GM18520 (cell line): ENCODE measurements at regions not wholly inside any gene's neighbourhood (a gene's known extent, or its start where the extent isn't known, plus 50 kb on each side); places are given as distances from the start of the nearest gene placed in this dataset.
A peak's percentile ranks its signal among the peaks of the same experiment; 100 is the strongest.
"Not testable (repeated sequence)": the region's sequence is repeated elsewhere in the genome, so short reads cannot be mapped to it uniquely, and the experiment has no call there.

Experiments
- ATAC-seq: cut with Tn5 transposase; IDR thresholded peaks from one replicate; pipeline ENCODE4 v1.9.1; 2021; ENCODE audit not compliant: unreplicated experiment

DNA sequence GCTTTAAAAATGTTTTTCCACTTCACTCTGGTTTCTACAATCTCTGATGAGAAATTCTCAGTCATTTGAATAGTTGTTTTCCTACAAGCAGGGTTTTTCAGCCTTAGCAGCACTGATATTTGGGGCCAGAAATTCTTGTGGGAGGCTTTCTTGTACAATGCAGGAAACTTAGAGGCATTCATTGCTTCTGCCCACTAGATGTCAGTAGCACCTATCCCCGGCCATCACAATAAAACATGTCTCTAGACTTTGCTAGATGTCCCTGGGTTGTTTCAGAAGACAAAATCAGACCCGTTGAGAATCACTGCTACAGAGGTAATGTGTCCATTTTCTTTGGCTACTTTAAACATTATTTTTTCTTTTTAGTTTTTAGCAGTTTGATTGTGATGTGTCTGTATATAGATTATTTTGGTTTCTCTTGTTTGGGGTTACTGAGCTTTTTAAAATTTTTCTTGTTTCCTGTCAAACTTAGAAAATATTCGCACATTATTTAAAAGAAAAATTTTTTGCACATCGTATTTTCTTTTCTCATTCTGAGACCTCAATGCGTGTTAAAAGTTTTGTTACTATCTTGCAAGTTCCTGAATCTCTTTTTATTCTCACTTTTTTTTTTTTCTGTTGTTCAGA, 60.8 kb upstream of the CCDC179 start:
- ATAC-seq: peak; percentile 92

DNA sequence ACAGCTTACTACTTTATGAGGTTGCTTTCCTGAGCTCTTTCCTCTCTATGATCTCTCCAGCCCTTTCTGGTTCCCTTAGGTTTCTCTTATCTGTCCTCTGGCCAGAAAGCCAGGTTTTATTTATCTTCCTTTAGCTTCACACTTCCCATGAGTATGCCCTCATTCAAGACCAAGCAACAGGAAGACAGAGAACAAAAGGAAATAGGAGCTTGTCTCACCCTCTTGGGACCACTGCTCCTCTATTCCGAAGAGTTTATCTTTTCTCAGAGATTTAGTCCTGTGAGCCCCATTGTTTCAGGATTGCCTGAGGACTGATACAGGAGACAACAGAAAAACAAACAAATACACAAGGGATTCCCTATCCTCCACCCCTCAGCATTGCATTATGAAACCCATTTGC, 62.4 kb upstream of the CCDC179 start:
- ATAC-seq: no peak

DNA sequence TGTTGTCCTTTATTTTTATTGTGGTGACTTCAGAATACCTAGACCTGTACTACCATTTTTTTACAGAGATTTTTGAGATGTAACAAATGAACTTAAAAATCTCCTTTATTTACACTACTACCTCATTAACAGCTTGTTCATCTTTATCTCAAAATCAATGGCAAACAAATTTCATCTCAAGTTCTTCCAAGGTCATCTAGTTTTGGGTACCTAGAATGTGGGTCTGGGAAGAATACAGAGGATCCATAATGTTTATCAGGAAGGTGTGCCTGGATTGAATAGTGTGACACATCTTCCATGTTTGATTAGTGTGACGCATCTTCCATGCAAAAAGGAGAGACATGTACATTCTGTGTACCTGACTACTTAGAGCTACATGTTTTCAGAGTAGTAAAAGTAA, 63.3 kb upstream of the CCDC179 start:
- no peak for ATAC-seq

DNA sequence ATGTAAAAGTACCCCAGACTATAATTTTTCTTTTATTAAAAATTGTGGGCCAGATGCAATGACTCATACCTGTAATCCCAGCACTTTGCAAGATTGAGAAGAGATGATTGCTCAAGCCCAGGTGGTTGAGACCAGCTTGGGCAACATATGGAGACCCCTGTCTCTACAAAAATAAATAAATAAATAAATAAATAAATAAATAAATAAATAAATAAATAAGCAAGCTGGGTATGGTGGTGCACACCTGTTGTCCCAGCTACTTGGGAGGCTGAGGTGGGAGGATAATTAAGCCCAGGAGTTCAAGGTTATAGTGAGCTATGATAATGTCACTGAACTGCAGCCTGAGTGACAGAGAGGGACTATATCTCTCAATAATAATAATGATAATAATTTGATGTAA, 66.1 kb upstream of the CCDC179 start:
- ATAC-seq: no peak

DNA sequence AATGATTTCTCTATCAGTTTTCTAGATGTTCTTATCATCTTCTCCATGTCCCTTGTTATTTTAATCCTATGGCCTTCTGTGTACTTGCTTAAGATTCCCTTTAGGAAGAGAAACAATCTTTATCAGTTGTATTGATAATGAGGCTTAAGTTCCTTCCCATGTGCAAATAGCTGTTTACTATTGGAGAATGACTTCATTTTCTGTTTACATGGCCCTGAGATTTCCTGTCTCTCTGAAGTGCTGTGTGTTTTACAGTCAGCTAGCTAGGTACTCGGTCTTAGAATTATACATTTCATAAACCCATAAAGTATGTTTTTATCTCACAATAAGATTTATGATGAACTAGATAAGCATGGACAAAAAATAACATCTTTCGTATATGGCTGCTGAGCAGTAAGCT, 67.5 kb upstream of the CCDC179 start:
- no peak for ATAC-seq

DNA sequence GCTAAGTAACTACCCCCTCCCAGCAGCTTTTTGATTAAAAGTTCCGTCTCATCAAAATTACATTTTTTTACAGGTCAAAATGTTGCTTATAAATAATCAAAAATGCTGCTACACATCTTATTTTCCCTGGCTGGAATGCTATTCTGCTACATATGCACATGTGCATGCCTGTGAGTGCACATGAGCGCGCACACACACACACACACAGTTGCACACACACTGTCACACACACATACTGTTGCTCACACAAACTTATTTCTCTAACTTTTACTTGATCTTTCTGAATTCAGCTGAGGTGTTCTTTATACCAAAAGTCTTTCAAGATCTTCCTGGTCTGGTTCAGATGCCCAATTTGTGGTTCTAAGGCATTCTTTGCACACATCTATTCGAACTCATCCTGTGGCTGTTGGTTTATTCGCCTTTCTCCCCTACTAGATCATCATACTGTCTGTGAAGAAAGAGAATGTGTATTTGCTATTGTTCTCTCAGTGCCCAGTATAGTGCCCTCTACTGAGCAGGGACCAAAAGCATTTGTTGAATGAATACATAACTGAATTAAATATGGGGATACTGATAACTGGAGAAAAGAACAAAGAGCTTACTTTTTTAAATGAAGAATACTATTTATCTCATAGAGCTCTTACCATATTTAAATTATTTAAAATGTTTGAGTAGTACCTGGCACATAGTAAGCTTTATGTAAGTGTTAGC, 68.1 kb upstream of the CCDC179 start:
- no peak for ATAC-seq

DNA sequence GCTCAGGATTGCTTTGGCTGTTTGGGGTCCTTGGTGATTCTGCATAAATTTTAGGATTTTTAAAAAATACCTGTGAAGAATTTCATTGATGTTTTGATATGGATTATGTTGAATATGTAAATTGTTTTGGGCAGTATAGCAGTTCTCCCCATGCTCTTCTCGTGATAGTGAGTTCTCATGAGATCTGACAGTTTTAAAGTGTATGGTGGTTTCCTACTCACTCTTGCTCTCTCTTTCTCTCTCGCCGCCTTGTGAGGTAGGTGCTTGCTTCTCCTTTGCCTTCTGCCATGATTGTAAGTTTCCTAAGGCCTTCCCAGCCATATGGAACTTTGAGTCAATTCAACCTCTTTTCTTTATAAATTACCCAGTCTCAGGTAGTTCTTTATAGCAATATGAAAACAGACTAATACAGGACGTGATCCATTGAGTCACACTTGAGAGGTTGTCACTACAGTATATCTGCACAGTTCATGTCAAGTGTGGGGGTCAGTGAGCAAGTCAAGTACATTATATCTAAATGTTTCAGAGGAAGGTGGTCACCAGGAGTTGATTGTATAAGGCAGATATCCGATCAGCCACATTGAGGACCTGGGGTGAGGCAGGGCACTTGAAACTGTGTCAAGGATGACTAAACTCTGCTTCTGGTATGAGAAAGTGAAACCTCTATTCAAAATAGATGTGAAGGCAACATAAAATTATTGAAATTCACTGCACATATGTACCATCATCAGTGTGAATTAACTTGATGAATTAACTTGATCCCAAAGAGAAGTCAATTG, 70.7 kb upstream of the CCDC179 start:
- peak; percentile 89 for ATAC-seq

DNA sequence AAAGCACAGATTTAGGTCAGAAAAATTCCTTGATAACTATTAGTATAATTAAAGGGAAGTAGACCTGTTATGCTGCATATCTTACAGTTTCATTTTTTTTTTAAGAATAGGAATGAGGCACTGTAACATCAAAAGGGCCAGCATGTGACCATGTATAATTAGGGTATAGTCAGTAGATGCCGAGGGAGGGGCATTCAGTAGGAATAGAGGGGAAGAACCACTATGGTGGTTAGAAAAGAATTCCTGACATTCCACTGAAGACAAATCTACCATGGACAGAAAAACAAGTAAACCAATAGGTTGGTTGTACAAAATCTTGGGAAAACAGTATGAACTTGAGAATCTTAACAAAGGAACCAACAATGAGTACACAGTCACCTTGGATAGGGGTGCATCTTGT, 78.4 kb upstream of the CCDC179 start:
- ATAC-seq: no peak

DNA sequence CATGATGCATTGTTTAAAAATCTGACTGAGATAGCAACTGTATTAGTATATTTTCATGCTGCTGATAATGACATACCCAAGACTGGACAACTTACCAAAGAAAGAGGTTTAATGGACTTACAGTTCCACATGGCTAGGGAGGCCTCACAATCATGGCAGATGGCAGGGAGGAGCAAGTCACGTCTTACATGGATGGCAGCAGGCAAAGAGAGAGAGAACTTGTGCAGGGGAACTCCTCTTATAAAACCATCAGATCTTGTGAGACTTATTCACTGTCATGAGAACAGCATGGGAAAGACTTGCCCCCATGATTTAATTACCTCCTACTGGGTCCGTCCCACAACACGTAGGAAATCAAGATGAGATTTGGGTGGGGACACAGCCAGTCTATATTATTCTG, 81.3 kb upstream of the CCDC179 start:
- not testable (repeated sequence) for ATAC-seq

DNA sequence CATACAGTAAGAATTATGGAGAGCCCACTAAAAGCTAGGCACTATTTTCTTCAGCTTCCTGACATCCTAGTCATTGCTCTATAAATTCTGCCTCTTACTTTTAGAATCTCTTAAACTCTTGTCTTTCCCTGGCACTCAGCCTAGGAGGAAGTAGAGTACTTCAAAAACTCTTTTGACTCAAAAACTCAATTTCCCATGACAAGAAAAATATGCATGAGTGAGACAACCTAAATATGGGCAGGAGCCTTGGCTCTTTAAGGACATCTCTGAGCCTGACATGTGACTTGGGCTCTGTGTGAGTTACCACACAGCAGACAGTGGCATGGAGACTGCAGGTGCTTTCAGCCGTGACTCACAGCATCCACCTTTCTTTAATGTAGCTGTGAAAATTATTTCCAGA, 97.5 kb upstream of the CCDC179 start:
- ATAC-seq: no peak

DNA sequence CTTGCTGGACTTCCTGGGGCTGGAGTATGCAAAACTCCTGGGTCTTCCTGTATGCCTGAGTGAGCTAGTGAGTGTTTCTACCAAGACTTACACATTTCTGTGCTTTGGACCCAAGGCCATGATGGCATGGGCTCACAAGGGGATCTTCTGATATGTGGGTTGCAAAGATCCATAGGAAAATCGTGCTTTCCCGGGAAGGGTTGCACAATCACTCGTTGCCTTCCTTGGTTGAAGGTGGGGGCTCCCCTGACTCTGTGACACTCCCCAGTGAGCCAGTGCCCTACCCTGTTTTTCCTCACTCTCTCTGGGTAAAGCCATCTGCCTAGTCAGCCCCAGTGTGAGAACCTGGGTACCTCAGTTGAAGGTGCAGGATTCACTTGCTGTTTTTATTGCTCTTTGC, 114.0 kb upstream of the CCDC179 start:
- no peak for ATAC-seq

DNA sequence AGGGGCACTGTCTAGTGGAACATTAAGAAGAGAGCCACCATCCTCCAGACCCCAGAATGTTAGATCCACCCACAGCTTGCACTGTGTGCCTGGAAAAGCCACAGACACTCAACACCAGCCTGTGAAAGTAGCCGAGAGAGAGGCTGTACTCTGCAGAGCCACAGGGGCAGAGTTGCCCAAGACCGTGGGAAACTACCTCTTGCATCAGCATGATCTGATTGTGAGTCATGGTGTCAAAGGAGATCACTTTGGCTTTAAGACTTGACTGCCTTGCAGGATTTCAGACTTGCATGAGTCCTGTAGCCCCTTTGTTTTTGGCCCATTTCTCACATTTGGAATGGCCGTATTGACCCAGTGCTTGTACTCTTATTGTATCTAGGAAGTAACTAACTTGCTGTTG, 115.9 kb upstream of the CCDC179 start:
- ATAC-seq: no peak

DNA sequence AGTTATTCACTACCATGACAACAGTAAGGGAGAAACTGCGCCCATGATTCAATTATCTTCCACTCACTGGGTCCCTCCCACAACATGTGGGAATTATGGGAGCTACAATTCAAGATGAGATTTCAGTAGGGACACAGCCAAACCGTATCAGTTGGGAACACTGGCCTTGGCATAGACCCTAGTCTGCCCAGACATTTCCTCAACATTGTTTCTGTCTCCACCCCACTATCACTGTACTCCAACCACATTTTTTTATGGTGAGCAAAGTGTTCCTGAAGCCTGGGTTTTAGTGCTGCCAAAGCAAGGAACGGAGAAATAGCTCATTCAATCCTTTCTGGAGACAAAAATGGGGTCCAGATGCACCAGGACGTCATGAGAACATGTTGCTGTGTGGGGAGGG, 122.6 kb upstream of the CCDC179 start:
- no peak for ATAC-seq

DNA sequence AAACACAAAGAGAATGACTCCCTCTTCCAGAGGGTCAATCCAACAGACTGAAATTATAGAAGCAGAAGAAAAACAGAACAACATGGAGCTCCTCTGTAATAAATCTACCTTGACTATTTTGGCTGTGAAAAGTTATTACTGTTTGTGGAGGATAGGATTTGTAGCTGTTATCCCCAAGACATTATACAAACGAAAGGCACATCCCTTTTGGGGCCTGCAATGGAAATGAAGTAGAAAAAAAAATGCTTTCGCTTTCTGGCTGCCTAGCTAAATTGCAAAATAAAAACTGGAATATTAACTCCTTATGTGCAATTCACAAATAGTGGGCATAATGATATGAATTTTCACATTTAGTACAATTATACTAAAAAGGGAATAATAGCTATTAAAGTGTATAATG, 123.8 kb upstream of the CCDC179 start:
- no peak for ATAC-seq

DNA sequence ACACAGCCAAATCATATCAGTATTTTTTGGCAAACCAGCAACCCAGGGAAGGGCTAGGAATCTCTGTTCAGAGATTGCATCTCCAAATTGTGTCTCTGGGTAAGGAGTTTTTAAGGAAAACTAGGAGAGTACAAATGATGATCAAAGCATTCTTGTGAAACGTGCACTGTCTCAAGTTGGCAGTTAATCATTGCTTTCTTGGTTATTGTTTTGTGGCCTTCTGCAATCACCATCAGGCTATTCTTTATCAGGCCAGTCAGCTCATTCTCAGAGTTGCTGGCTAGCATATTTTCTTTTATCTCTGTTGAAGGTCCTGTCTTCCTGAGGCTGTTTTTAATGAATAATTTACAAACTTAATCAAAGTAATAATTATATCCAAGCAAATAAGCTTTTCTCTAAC, 129.1 kb upstream of the CCDC179 start:
- ATAC-seq: no peak

DNA sequence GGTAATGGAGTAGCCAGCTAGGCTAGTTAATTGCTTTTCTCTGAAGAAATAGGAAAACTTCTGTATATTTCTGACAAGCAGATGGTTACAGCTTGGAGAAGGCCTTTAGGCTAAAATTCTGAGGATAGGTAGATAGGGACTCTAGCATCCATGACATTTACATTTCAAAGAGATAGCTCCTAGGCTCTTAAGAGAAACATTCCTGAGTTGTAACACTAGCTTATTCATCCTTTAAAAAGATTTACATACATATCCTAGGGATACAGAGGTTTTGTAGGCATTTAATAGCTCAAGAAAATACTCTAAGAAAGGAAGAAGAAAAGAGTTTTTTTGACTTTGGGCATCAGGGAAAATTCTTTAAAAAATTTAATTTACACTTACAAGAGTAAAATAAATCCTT, 130.9 kb upstream of the CCDC179 start:
- no peak for ATAC-seq

DNA sequence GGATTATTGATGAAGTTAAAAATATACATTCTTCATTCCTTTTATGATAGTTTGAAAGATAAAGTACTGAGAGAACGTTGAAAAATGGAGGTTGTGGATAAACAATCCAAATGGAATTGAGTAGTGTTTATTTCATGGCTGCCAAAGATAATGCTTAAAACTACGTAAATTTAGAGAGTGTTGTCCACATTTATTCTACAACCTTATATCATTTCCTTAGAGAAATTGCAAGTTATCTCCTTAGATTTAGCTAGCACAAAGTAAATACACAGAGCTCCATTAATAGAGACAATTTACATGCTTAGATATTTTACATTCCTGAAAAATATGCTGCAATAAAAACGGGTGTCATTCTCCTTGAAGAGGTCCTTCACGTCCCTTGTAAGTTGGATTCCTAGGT, 146.5 kb upstream of the CCDC179 start:
- no peak for ATAC-seq

DNA sequence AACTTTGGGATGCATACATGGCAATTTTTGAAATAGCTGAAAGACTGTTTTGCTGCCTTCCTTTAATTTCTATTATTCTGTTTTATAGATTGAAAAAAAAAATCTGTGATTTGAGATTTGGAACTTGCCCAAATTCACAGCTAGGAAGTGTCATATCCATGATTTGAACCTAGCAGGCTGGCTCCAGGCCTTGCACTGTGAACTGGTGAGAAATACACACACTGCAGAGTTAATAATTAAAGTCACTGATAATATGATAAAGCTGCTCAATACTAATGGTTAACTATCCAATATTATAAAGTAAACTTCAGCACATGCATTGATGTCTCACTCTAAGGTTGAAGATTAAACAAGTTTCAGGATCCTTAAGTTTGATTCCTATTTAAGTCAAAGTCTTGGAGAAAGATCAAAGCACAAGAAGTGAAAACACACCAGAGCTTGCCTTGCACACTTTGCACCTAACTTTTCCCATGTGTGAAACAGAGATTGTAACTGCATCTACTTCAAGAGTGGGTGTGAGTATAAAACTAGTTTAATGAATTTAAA, 150.6 kb upstream of the CCDC179 start:
- ATAC-seq: no peak

DNA sequence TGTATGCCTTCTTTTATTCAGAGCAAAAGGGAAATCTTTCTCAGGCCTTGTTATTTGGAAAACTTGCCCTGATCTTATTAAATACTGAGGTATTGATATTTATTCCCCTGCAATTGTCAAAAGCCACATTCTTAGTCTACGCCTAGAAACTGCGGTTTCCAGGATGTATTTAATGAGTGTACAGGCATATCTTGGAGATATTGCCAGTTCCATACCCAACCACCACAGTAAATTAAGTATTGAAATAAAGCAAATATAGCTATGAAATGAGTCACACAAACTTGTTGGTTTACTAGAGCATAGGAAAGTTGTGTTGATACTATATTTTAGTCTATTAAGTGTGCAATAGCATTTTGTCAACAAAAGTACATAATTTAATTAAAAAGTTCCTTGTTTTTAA, 152.7 kb upstream of the CCDC179 start:
- no peak for ATAC-seq

DNA sequence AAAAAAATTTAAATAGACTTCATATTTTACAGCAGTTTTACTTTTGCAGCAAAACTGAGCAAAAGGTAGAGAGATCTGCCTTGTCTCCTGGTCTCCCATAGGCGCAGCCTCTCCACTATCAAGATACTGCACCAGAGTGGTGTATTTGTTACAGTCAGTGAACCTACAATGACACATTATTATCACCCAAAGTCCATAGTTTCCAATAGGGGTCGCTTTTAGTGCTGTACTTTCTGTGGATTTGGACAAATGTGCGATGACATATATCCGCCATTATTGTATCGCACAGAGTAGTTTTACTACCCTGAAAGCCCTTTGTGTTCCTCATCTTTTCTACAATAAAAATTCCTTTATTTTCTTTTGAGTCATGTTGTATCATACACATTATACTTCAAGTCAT, 153.2 kb upstream of the CCDC179 start:
- no peak for ATAC-seq

DNA sequence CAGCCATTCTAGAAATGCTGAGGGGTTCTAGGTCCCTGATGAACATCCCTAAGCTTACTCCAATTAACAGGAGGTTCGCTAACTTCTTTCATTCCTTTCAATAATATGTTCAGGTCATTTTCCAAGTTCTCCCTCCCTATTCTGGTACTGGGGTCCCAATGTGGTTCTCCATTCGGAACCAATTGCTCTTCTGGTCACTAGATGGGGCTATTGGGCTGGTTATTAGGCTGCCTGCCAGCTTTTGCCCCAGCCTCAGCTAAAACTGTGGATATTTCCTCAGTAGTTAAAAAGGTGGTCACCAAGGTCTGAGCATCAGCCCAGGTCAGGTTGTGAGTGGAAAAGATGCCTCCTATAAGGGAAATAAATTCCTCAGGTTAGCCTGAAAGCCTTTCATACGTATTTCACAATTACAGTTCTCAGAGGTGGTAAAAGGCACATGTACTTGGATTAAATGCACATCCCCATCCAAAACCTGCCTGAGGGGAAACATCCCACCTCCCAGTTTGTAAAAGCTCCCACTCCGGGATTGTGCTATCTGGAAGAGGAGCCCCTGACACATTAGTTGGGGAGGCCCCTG, 161.1 kb upstream of the CCDC179 start:
- ATAC-seq: peak; percentile 45

DNA sequence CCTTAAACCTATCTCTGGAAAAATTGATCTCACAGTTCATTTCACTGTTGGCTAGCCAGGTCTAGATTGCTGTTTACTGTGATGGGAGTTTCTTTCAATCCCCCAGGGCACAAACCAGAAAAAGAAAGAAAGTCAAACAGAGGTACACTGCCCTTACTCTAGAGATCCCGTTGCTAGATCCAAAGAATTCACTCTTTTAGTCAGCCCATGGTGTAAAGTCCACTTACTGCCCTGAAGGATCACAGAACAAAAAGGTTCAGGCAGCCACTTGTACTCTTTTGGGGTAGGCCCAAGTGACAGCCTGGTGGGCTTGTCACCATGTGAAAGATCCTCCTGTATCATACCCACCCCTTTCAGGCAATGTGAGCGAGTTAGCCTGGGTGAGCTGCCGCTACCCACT, 162.6 kb upstream of the CCDC179 start:
- ATAC-seq: no peak
